Activated CD8-positive, alpha-beta T cell treated with anti-CD3 and anti-CD28 coated beads for 36 hours (primary cell): ENCODE measurements at regions not wholly inside any gene's neighbourhood (a gene's known extent, or its start where the extent isn't known, plus 50 kb on each side); places are given as distances from the start of the nearest gene placed in this dataset.

Experiments
- ATAC-seq: fragments of 200-7000 bp; cut with Tn5 transposase; one replicate; pipeline ENCODE4 v1.10.0; 2021; ENCODE audit warnings: mild to moderate bottlenecking, moderate library complexity
- CTCF ChIA-PET: fragments of 350-600 bp; sonication (Branson Sonifier 250); formaldehyde crosslinking; loops from one replicate; lab custom pipeline; 2021; ENCODE audit warnings: antibody characterized with exemption; lab: Charles Lee
- POLR2A ChIA-PET: fragments of 350-600 bp; sonication (Branson Sonifier 250); formaldehyde crosslinking; loops from one replicate; lab custom pipeline; 2021; ENCODE audit warnings: antibody characterized with exemption; lab: Charles Lee
- DNase-seq: peaks from one replicate; pipeline ENCODE4 v3.0.0-alpha.2; 2020
- H3K27ac Mint-ChIP-seq: one replicate; pipeline ENCODE4 v1.8.0; 2021; ENCODE audit warnings: mild to moderate bottlenecking, mixed read lengths
- H3K27me3 Mint-ChIP-seq: one replicate; pipeline ENCODE4 v1.8.0; 2021; ENCODE audit warnings: mixed read lengths
- H3K36me3 Mint-ChIP-seq: one replicate; pipeline ENCODE4 v1.8.0; 2021; ENCODE audit warnings: low read depth, mixed read lengths
- H3K4me1 Mint-ChIP-seq: one replicate; pipeline ENCODE4 v1.8.0; 2021; ENCODE audit warnings: low read depth, mixed read lengths
- H3K4me3 Mint-ChIP-seq: one replicate; pipeline ENCODE4 v1.8.0; 2021; ENCODE audit warnings: mild to moderate bottlenecking, moderate library complexity, mixed read lengths
- H3K9me3 Mint-ChIP-seq: one replicate; pipeline ENCODE4 v1.8.0; 2021; ENCODE audit warnings: mixed read lengths
- CTCF ChIP-seq: fragments of 200-600 bp; IDR thresholded peaks from one replicate; pipeline ENCODE4 v1.8.0; 2022; ENCODE audit warnings: antibody characterized with exemption, mild to moderate bottlenecking
- intact Hi-C: fragments of 100-400 bp; cut with micrococcal nuclease; formaldehyde crosslinking; loops from one replicate; pipeline ENCODE4 v1.10.0; 2022

GRCh38 chr6:42502990-42503389 lies 51.3 kb upstream of the TRERF1 start:
- H3K9me3 Mint-ChIP-seq: peaks cover 3% of the 10 kb centered on the region
- ChIA-PET POLR2A (no interaction called here), CTCF (no interaction called here)
- no peaks in the 10 kb centered on the region for H3K27me3 Mint-ChIP-seq
- H3K4me3 Mint-ChIP-seq: no peak overlapping the region
- TF ChIP-seq CTCF: no peak
- H3K4me1 Mint-ChIP-seq: peaks cover 5% of the 10 kb centered on the region
- H3K36me3 Mint-ChIP-seq: no peaks in the 10 kb centered on the region
- no peak overlapping the region for H3K27ac Mint-ChIP-seq
- ATAC-seq (no peak), DNase-seq (no peak)
- intact Hi-C loops: no loop called here

- ChIA-PET POLR2A (no interaction called here), CTCF (interaction anchor here (0.9 to 1.0 kb wide), 2 partner anchors 30 to 45 kb away, joined by 4 to 5 read pairs; no protein-coding TSS in a partner anchor)
- H3K4me1 Mint-ChIP-seq: peaks cover 6% of the 10 kb centered on the region
- H3K9me3 Mint-ChIP-seq: peaks cover 3% of the 10 kb centered on the region
- TF ChIP-seq CTCF: no peak
- DNase-seq (no peak), ATAC-seq (no peak)
- intact Hi-C loops: no loop called here
- H3K27me3 Mint-ChIP-seq: no peaks in the 10 kb centered on the region
- no peak overlapping the region for H3K4me3 Mint-ChIP-seq
- H3K27ac Mint-ChIP-seq: no peak overlapping the region
- H3K36me3 Mint-ChIP-seq: no peaks in the 10 kb centered on the region
Measured at GRCh38 chr6:42502127-42502526, 50.4 kb upstream of the TRERF1 start.
